Activated naive CD4-positive, alpha-beta T cell treated with anti-CD3 and anti-CD28 coated beads, Interleukin-2, amount 50 U/mL, for 24 hours (primary cell): ENCODE measurements at regions not wholly inside any gene's neighbourhood (a gene's known extent, or its start where the extent isn't known, plus 50 kb on each side); places are given as distances from the start of the nearest gene placed in this dataset.

ENCODE experiments used
- H3K27ac Mint-ChIP-seq: one replicate; pipeline ENCODE4 v1.8.0; 2021; ENCODE audit warnings: mild to moderate bottlenecking, mixed read lengths
- H3K27me3 Mint-ChIP-seq: one replicate; pipeline ENCODE4 v1.8.0; 2021; ENCODE audit warnings: mixed read lengths
- H3K36me3 Mint-ChIP-seq: one replicate; pipeline ENCODE4 v1.8.0; 2021; ENCODE audit warnings: mixed read lengths
- H3K4me1 Mint-ChIP-seq: one replicate; pipeline ENCODE4 v1.8.0; 2021; ENCODE audit warnings: mixed read lengths
- H3K4me3 Mint-ChIP-seq: one replicate; pipeline ENCODE4 v1.8.0; 2021; ENCODE audit warnings: mild to moderate bottlenecking, mixed read lengths
- H3K9me3 Mint-ChIP-seq: one replicate; pipeline ENCODE4 v1.8.0; 2021; ENCODE audit warnings: mixed read lengths

- Mint-ChIP-seq H3K36me3 (peaks cover 6% of the 10 kb centered on the region), H3K27me3 (peaks cover 3% of the 10 kb centered on the region), H3K4me1 (no peaks in the 10 kb centered on the region), H3K4me3 (no peak overlapping the region), H3K9me3 (peaks cover 7% of the 10 kb centered on the region), H3K27ac (no peak overlapping the region)
Observed at GRCh38 chr3:40624189-40624769, 99.5 kb downstream of the ZNF621 start.

- H3K9me3 Mint-ChIP-seq, result peaks cover 9% of the 10 kb centered on the region
- H3K36me3 Mint-ChIP-seq, result peaks cover 6% of the 10 kb centered on the region
- H3K27ac Mint-ChIP-seq, result no peak overlapping the region
Observed at GRCh38 chr3:40627095-40627494, 102.3 kb downstream of the ZNF621 start.

GRCh38 chr3:40628984-40629383 is 104.2 kb downstream of the ZNF621 start:
- H3K36me3 Mint-ChIP-seq, result peaks cover 6% of the 10 kb centered on the region
- peaks cover 25% of the 10 kb centered on the region for H3K9me3 Mint-ChIP-seq
- H3K4me3 Mint-ChIP-seq, result no peak overlapping the region
- no peak overlapping the region for H3K27ac Mint-ChIP-seq
- no peaks in the 10 kb centered on the region for H3K4me1 Mint-ChIP-seq
- peaks cover 18% of the 10 kb centered on the region for H3K27me3 Mint-ChIP-seq

More at GRCh38 chr3:40627095-40627494, 102.3 kb downstream of the ZNF621 start:
- no peaks in the 10 kb centered on the region for H3K4me1 Mint-ChIP-seq
- H3K27me3 Mint-ChIP-seq, result peaks cover 7% of the 10 kb centered on the region
- H3K4me3 Mint-ChIP-seq, result no peak overlapping the region

- peaks cover 25% of the 10 kb centered on the region for H3K9me3 Mint-ChIP-seq
- H3K27ac Mint-ChIP-seq, result no peak overlapping the region
- H3K4me3 Mint-ChIP-seq, result no peak overlapping the region
- H3K4me1 Mint-ChIP-seq, result no peaks in the 10 kb centered on the region
- peaks cover 19% of the 10 kb centered on the region for H3K27me3 Mint-ChIP-seq
- H3K36me3 Mint-ChIP-seq, result peaks cover 6% of the 10 kb centered on the region
Observed at GRCh38 chr3:40631341-40631995, 106.7 kb downstream of the ZNF621 start.

DNA sequence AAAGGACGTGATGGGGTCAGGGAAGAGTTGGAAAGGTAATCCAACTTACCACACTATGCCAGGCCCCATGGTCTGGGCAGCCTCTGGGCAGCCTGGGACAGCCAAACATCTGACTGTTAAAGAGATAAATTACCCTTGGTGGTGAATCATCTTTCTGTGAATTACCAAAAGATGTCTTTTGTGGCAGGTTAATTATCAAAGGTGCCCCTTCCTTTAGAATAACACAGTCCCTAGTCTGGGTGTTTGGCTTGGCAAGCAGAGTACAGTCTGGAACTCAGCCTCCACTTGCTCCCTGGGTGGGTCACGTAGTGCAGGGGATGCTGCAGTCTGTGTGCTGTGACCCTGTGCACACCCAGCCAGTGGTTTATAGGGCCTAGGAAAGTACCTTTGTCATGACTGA is 113.1 kb downstream of the ZNF621 start:
- Mint-ChIP-seq H3K9me3 (peaks cover 8% of the 10 kb centered on the region), H3K27ac (no peak overlapping the region), H3K4me3 (no peak overlapping the region), H3K36me3 (no peaks in the 10 kb centered on the region), H3K4me1 (no peaks in the 10 kb centered on the region), H3K27me3 (peaks cover 6% of the 10 kb centered on the region)

DNA sequence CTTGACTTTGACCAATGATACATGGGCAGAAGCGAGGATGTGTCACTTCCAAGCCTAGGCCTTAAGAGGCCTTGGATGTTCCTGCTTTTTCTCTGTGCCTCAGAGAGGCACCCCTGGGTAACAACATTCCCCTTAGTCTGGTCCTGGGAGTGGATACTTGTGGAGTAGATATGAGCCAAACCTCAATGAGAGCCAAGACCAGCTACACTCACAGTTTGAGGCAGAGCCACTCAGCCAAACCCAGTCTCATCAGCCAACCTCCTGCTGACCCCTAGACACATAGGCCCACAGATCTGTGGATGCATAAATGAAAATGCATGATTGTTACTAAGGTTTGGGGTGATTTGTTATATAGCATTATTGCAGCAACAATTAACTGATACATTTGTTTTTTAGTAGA is 114.2 kb downstream of the ZNF621 start:
- Mint-ChIP-seq H3K9me3 (no peaks in the 10 kb centered on the region), H3K4me1 (no peaks in the 10 kb centered on the region), H3K27ac (no peak overlapping the region), H3K27me3 (peaks cover 4% of the 10 kb centered on the region), H3K36me3 (no peaks in the 10 kb centered on the region), H3K4me3 (no peak overlapping the region)

DNA sequence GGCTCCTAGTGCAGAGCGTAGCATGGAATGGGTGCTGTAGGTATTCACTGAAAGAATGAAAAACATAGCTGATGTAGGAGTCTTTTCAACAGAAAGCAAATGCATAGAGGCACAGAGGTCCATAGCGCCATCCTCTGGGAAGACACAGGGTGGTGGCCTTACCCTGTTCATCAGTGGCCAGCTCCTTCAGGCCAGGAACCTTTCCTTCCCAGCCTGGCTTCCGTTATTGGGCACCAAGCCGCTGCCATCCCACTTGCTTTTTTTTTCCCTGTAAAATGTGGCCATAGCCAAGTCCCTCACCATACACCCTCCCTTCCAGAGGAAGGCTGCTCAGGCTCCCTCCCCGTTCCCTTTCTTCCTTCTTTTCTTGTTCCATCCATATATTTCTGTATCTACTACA is 118.1 kb downstream of the ZNF621 start:
- Mint-ChIP-seq H3K27me3 (peaks cover 4% of the 10 kb centered on the region), H3K4me3 (no peak overlapping the region), H3K27ac (no peak overlapping the region), H3K36me3 (no peaks in the 10 kb centered on the region), H3K4me1 (no peaks in the 10 kb centered on the region), H3K9me3 (no peaks in the 10 kb centered on the region)

- Mint-ChIP-seq H3K9me3 (no peaks in the 10 kb centered on the region), H3K27me3 (peaks cover 4% of the 10 kb centered on the region), H3K36me3 (no peaks in the 10 kb centered on the region), H3K27ac (no peak overlapping the region), H3K4me1 (no peaks in the 10 kb centered on the region), H3K4me3 (no peak overlapping the region)
Observed at GRCh38 chr3:40645883-40646282, 121.1 kb downstream of the ZNF621 start.

- Mint-ChIP-seq H3K9me3 (no peaks in the 10 kb centered on the region), H3K27me3 (peaks cover 1% of the 10 kb centered on the region), H3K4me3 (no peak overlapping the region), H3K4me1 (no peaks in the 10 kb centered on the region), H3K27ac (no peak overlapping the region), H3K36me3 (no peaks in the 10 kb centered on the region)
Observed at GRCh38 chr3:40649346-40649745, 124.6 kb downstream of the ZNF621 start.

DNA sequence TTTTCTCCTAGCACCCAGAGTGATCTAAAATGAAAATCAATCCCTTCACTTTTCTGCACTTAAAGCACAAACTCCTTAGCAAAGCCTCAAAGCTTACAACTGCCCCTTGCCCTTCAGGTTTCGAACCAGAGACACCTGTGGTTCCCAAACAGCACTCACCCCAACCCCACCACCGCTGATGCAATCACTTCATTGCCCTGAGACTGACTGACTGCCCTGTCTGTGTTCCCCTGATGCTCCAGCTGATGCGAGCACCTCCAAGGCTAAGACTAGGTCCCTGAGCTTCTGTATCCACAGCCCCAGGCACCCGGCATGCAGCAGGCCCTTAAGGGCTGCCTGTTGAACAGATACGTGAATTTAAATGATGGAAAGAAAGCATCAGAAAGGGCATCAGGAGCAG is 127.3 kb downstream of the ZNF621 start:
- H3K27me3 Mint-ChIP-seq, result peaks cover 3% of the 10 kb centered on the region
- H3K27ac Mint-ChIP-seq, result no peak overlapping the region
- no peaks in the 10 kb centered on the region for H3K36me3 Mint-ChIP-seq
- H3K4me3 Mint-ChIP-seq, result no peak overlapping the region
- no peaks in the 10 kb centered on the region for H3K9me3 Mint-ChIP-seq
- H3K4me1 Mint-ChIP-seq, result no peaks in the 10 kb centered on the region

- no peaks in the 10 kb centered on the region for H3K36me3 Mint-ChIP-seq
- peaks cover 3% of the 10 kb centered on the region for H3K27me3 Mint-ChIP-seq
- H3K4me1 Mint-ChIP-seq, result no peaks in the 10 kb centered on the region
- H3K9me3 Mint-ChIP-seq, result peaks cover 4% of the 10 kb centered on the region
- H3K27ac Mint-ChIP-seq, result no peak overlapping the region
- H3K4me3 Mint-ChIP-seq, result no peak overlapping the region
Observed at GRCh38 chr3:40653001-40653400, 128.2 kb downstream of the ZNF621 start.

- no peaks in the 10 kb centered on the region for H3K36me3 Mint-ChIP-seq
- no peak overlapping the region for H3K4me3 Mint-ChIP-seq
- H3K27me3 Mint-ChIP-seq, result peaks cover 5% of the 10 kb centered on the region
- no peaks in the 10 kb centered on the region for H3K4me1 Mint-ChIP-seq
- peaks cover 7% of the 10 kb centered on the region for H3K9me3 Mint-ChIP-seq
- no peak overlapping the region for H3K27ac Mint-ChIP-seq
Observed at GRCh38 chr3:40653878-40654277, 129.1 kb downstream of the ZNF621 start.

GRCh38 chr3:40655551-40655950 is 130.8 kb downstream of the ZNF621 start:
- H3K9me3 Mint-ChIP-seq, result peaks cover 7% of the 10 kb centered on the region
- no peak overlapping the region for H3K4me3 Mint-ChIP-seq
- peaks cover 5% of the 10 kb centered on the region for H3K27me3 Mint-ChIP-seq
- no peak overlapping the region for H3K27ac Mint-ChIP-seq
- H3K36me3 Mint-ChIP-seq, result no peaks in the 10 kb centered on the region
- no peaks in the 10 kb centered on the region for H3K4me1 Mint-ChIP-seq

- H3K4me3 Mint-ChIP-seq, result no peak overlapping the region
- no peak overlapping the region for H3K27ac Mint-ChIP-seq
- H3K27me3 Mint-ChIP-seq, result peaks cover 10% of the 10 kb centered on the region
- peaks cover 7% of the 10 kb centered on the region for H3K9me3 Mint-ChIP-seq
- no peaks in the 10 kb centered on the region for H3K4me1 Mint-ChIP-seq
- no peaks in the 10 kb centered on the region for H3K36me3 Mint-ChIP-seq
Observed at GRCh38 chr3:40657623-40658022, 132.9 kb downstream of the ZNF621 start.

DNA sequence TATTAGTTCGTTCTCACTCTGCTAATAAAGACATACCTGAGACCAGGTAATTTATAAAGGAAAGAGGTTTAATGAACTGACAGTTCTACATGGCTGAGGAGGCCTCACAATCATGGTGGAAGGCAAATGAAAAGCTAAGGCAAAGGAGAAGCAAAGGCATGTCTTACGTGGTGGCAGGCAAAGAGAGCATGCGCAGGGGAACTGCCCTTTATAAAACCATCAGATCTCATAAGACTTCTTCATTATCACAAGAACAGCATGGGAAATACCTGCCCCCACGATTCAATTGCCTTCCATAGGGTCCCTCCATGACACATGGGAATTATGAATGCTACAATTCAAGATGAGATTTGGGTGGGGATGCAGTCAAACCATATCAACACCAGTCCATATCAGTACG is 133.5 kb downstream of the ZNF621 start:
- H3K9me3 Mint-ChIP-seq, result peaks cover 7% of the 10 kb centered on the region
- no peaks in the 10 kb centered on the region for H3K4me1 Mint-ChIP-seq
- H3K36me3 Mint-ChIP-seq, result no peaks in the 10 kb centered on the region
- no peak overlapping the region for H3K27ac Mint-ChIP-seq
- no peak overlapping the region for H3K4me3 Mint-ChIP-seq
- H3K27me3 Mint-ChIP-seq, result peaks cover 10% of the 10 kb centered on the region

GRCh38 chr3:40660554-40660953 is 135.8 kb downstream of the ZNF621 start:
- Mint-ChIP-seq H3K4me3 (no peak overlapping the region), H3K27ac (no peak overlapping the region), H3K36me3 (no peaks in the 10 kb centered on the region), H3K4me1 (no peaks in the 10 kb centered on the region), H3K9me3 (peaks cover 7% of the 10 kb centered on the region), H3K27me3 (peaks cover 10% of the 10 kb centered on the region)

GRCh38 chr3:40661284-40661683 is 136.5 kb downstream of the ZNF621 start:
- no peaks in the 10 kb centered on the region for H3K4me1 Mint-ChIP-seq
- H3K9me3 Mint-ChIP-seq, result peaks cover 7% of the 10 kb centered on the region
- H3K27me3 Mint-ChIP-seq, result peaks cover 12% of the 10 kb centered on the region
- no peak overlapping the region for H3K4me3 Mint-ChIP-seq
- H3K36me3 Mint-ChIP-seq, result no peaks in the 10 kb centered on the region
- no peak overlapping the region for H3K27ac Mint-ChIP-seq
